Mesothelial cell of epicardium (in vitro differentiated cells): ENCODE measurements at regions not wholly inside any gene's neighbourhood (a gene's known extent, or its start where the extent isn't known, plus 50 kb on each side); places are given as distances from the start of the nearest gene placed in this dataset.
A peak's percentile ranks its signal among the peaks of the same experiment; 100 is the strongest.

Experiments used
- DNase-seq, 2 experiments: peaks; one replicate each; pipeline ENCODE4 v3.0.0; 2021; ENCODE audit warnings: low spot score in 2 of 2; ENCODE audit not compliant: unreplicated experiment in 2 of 2
- H3K27ac Mint-ChIP-seq: 2 replicates; pipeline ENCODE4 v1.8.0; 2021; ENCODE audit warnings: mixed read lengths
- H3K27me3 Mint-ChIP-seq: 2 replicates; pipeline ENCODE4 v1.8.0; 2021; ENCODE audit warnings: low read depth, mixed read lengths
- H3K36me3 Mint-ChIP-seq: 2 replicates; pipeline ENCODE4 v1.8.0; 2021; ENCODE audit warnings: mixed read lengths
- H3K4me1 Mint-ChIP-seq: 2 replicates; pipeline ENCODE4 v1.8.0; 2021; ENCODE audit warnings: mixed read lengths
- H3K4me3 Mint-ChIP-seq: 2 replicates; pipeline ENCODE4 v1.8.0; 2021; ENCODE audit warnings: mild to moderate bottlenecking, moderate library complexity, mixed read lengths
- H3K9me3 Mint-ChIP-seq: 2 replicates; pipeline ENCODE4 v1.8.0; 2021; ENCODE audit warnings: mixed read lengths
- TF ChIP-seq, protein P1 (sequence below): fragments of 200-600 bp; sonication (generic); IDR thresholded peaks from one replicate; pipeline ENCODE4 v1.5.0; 2021; ENCODE audit warnings: antibody characterized with exemption; ENCODE audit not compliant: unreplicated experiment

GRCh38 chr1:30110846-30111245, 612.5 kb downstream of the MATN1 start:
- no peak for DNase-seq
- Mint-ChIP-seq H3K36me3 (no peaks in the 10 kb centered on the region), H3K27me3 (peaks cover 81% of the 10 kb centered on the region), H3K4me1 (no peaks in the 10 kb centered on the region), H3K27ac (no peak overlapping the region), H3K9me3 (no peaks in the 10 kb centered on the region), H3K4me3 (no peak overlapping the region)
- TF ChIP-seq, protein P1, sequence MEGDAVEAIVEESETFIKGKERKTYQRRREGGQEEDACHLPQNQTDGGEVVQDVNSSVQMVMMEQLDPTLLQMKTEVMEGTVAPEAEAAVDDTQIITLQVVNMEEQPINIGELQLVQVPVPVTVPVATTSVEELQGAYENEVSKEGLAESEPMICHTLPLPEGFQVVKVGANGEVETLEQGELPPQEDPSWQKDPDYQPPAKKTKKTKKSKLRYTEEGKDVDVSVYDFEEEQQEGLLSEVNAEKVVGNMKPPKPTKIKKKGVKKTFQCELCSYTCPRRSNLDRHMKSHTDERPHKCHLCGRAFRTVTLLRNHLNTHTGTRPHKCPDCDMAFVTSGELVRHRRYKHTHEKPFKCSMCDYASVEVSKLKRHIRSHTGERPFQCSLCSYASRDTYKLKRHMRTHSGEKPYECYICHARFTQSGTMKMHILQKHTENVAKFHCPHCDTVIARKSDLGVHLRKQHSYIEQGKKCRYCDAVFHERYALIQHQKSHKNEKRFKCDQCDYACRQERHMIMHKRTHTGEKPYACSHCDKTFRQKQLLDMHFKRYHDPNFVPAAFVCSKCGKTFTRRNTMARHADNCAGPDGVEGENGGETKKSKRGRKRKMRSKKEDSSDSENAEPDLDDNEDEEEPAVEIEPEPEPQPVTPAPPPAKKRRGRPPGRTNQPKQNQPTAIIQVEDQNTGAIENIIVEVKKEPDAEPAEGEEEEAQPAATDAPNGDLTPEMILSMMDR, result no peak

- DNase-seq, result no peak
- no peak overlapping the region for H3K27ac Mint-ChIP-seq
- TF ChIP-seq, protein P1, result no peak
- no peaks in the 10 kb centered on the region for H3K4me1 Mint-ChIP-seq
- H3K9me3 Mint-ChIP-seq, result no peaks in the 10 kb centered on the region
- H3K4me3 Mint-ChIP-seq, result no peak overlapping the region
- H3K36me3 Mint-ChIP-seq, result no peaks in the 10 kb centered on the region
- H3K27me3 Mint-ChIP-seq, result peaks cover 91% of the 10 kb centered on the region
Observed at GRCh38 chr1:30109853-30110252, 613.5 kb downstream of the MATN1 start.

- no peaks in the 10 kb centered on the region for H3K9me3 Mint-ChIP-seq
- no peak overlapping the region for H3K4me3 Mint-ChIP-seq
- TF ChIP-seq, protein P1, result no peak
- no peak for DNase-seq
- H3K4me1 Mint-ChIP-seq, result no peaks in the 10 kb centered on the region
- no peak overlapping the region for H3K27ac Mint-ChIP-seq
- no peaks in the 10 kb centered on the region for H3K36me3 Mint-ChIP-seq
- H3K27me3 Mint-ChIP-seq, result peaks cover 91% of the 10 kb centered on the region
Observed at GRCh38 chr1:30108186-30108585, 615.2 kb downstream of the MATN1 start.

DNA sequence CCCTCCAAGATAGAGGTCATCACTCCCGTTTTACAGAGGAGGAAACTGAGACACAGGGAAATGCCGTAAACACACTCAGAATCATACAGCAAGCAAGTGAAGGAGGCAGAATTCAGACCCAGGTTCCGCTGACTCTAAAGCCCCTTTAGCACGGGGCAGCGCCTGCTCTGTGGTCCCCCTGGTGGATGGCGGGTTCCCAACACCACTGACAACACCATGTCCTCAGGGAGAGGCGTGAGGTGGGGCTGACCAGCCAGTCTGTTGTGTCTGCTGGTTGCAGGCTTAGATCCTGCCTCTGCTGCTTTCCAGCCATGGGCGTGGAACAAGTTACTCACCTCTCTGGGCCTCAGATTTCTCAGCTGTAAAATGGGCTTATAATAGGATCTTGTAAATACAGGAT, 617.3 kb downstream of the MATN1 start:
- Mint-ChIP-seq H3K27me3 (peaks cover 89% of the 10 kb centered on the region), H3K4me1 (no peaks in the 10 kb centered on the region), H3K27ac (no peak overlapping the region), H3K4me3 (no peak overlapping the region), H3K9me3 (no peaks in the 10 kb centered on the region), H3K36me3 (no peaks in the 10 kb centered on the region)
- TF ChIP-seq, protein P1, result peak; percentile 52
- DNase-seq, result peak in 1 of 2 experiments; percentile 68

DNA sequence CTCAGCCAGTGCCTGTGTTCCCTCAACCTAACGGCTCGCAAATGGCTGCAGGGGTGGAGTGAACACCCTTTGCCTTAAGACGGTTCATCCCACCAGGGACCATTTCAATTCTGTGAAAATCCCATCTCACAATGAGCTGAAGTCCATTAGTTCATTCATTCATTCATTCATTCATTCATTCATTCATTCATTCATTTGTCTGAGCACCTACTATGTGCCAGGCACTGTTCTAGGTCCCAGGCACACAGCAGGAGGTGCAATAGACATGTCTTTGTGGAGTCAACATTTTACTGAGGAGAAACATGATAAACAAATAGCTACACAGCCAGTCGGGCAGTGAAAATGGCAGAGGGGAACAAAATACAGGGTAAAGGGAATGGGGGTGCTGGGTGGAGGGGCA, 618.8 kb downstream of the MATN1 start:
- H3K27me3 Mint-ChIP-seq, result peaks cover 83% of the 10 kb centered on the region
- no peak for DNase-seq
- TF ChIP-seq, protein P1, result no peak
- H3K9me3 Mint-ChIP-seq, result no peaks in the 10 kb centered on the region
- peaks cover 9% of the 10 kb centered on the region for H3K4me1 Mint-ChIP-seq
- H3K36me3 Mint-ChIP-seq, result no peaks in the 10 kb centered on the region
- no peak overlapping the region for H3K4me3 Mint-ChIP-seq
- H3K27ac Mint-ChIP-seq, result no peak overlapping the region

DNA sequence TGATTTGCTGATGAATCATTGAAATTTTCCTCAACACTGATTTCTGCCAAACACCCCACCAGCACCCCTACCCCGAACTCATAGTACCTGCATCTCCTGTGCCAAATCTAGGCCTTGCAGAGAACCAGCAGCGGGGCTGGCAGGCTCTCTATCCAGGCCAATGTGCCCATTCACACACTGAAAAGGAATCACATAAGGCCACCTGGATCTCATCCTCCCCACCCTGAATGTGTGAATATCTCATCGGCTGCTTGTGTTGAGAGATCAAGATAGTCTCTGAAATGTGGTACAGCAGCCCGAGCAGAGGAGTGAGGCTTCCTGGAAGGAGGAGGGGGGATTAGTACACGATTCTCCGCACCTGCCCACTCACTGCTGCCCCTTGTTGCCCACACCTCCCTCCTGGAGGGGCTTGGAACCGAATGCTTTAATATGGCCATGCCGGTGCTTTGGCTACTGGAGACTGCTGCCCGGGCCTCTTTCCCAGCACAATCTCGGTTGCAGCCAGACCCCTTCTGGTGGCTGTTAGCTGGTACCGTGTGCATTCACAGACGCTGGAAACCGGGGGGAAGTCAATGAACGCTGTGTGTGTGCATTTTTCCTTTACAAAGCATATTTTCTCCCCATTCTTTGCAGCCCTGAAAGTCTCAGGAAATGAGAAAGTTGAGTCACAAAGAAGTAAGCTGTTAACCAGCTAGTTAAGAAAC, 619.5 kb downstream of the MATN1 start:
- TF ChIP-seq, protein P1, result no peak
- DNase-seq, result no peak
- peaks cover 79% of the 10 kb centered on the region for H3K27me3 Mint-ChIP-seq
- H3K4me1 Mint-ChIP-seq, result peaks cover 9% of the 10 kb centered on the region
- no peaks in the 10 kb centered on the region for H3K9me3 Mint-ChIP-seq
- no peak overlapping the region for H3K27ac Mint-ChIP-seq
- H3K4me3 Mint-ChIP-seq, result no peak overlapping the region
- no peaks in the 10 kb centered on the region for H3K36me3 Mint-ChIP-seq
